HEK293 (cell line): ENCODE measurements at regions not wholly inside any gene's neighbourhood (a gene's known extent, or its start where the extent isn't known, plus 50 kb on each side); places are given as distances from the start of the nearest gene placed in this dataset.

Experiments
- HOXA7 ChIP-seq: sonication (generic); formaldehyde crosslinking; IDR thresholded peaks from 2 replicates; pipeline ENCODE4 v1.8.1; 2022; ENCODE audit warnings: missing genetic modification reagents, borderline replicate concordance
- PBX3 ChIP-seq: sonication (generic); formaldehyde crosslinking; IDR thresholded peaks from 2 replicates; pipeline ENCODE4 v1.8.1; 2022; ENCODE audit warnings: mild to moderate bottlenecking, moderate library complexity, missing genetic modification reagents
- TCF7L2 ChIP-seq: IDR thresholded peaks from 2 replicates; pipeline ENCODE4 v1.6.1; 2011; ENCODE audit warnings: low read depth, mild to moderate bottlenecking, inconsistent platforms, low read length, moderate library complexity, borderline replicate concordance
- ZBTB7A ChIP-seq: fragments of 450-650 bp; formaldehyde crosslinking; IDR thresholded peaks from 2 replicates; pipeline ENCODE4 v1.5.1; 2016; ENCODE audit warnings: low read depth, missing biosample characterization, missing genetic modification characterization
- ZNF501 ChIP-seq: fragments of 450-650 bp; formaldehyde crosslinking; IDR thresholded peaks from 2 replicates; pipeline ENCODE4 v1.5.1; 2016; ENCODE audit warnings: missing biosample characterization, missing genetic modification characterization
- ZNF510 ChIP-seq: fragments of 450-650 bp; formaldehyde crosslinking; IDR thresholded peaks from 2 replicates; pipeline ENCODE4 v1.5.1; 2018; ENCODE audit warnings: mild to moderate bottlenecking, missing genetic modification characterization, missing biosample characterization; ENCODE audit not compliant: insufficient replicate concordance
- ZNF658 ChIP-seq: fragments of 450-650 bp; formaldehyde crosslinking; IDR thresholded peaks from 2 replicates; pipeline ENCODE4; 2016; ENCODE audit warnings: missing biosample characterization, missing genetic modification characterization
- TF ChIP-seq, protein P1 (sequence below): fragments of 450-650 bp; formaldehyde crosslinking; IDR thresholded peaks from 2 replicates; pipeline ENCODE4 v1.5.1; 2016; ENCODE audit warnings: missing biosample characterization, missing genetic modification characterization
- TF ChIP-seq, protein P2 (sequence below): fragments of 450-650 bp; formaldehyde crosslinking; IDR thresholded peaks from 2 replicates; pipeline ENCODE4 v1.5.1; 2016; ENCODE audit warnings: missing biosample characterization, missing genetic modification characterization

GRCh38 chr14:22476887-22477286, 112.1 kb downstream of the DAD1 start:
- TF ChIP-seq, protein P1, sequence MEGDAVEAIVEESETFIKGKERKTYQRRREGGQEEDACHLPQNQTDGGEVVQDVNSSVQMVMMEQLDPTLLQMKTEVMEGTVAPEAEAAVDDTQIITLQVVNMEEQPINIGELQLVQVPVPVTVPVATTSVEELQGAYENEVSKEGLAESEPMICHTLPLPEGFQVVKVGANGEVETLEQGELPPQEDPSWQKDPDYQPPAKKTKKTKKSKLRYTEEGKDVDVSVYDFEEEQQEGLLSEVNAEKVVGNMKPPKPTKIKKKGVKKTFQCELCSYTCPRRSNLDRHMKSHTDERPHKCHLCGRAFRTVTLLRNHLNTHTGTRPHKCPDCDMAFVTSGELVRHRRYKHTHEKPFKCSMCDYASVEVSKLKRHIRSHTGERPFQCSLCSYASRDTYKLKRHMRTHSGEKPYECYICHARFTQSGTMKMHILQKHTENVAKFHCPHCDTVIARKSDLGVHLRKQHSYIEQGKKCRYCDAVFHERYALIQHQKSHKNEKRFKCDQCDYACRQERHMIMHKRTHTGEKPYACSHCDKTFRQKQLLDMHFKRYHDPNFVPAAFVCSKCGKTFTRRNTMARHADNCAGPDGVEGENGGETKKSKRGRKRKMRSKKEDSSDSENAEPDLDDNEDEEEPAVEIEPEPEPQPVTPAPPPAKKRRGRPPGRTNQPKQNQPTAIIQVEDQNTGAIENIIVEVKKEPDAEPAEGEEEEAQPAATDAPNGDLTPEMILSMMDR (tag by site-specific recombination), result no peak
- TF ChIP-seq PBX3 (CRISPR knock-in tag) (no peak), ZNF501 (tag by site-specific recombination) (no peak), TCF7L2 (no peak), ZNF658 (tag by site-specific recombination) (no peak), ZNF510 (tag by site-specific recombination) (no peak), ZBTB7A (tag by site-specific recombination) (no peak), HOXA7 (CRISPR knock-in tag) (no peak)
- TF ChIP-seq, protein P2, sequence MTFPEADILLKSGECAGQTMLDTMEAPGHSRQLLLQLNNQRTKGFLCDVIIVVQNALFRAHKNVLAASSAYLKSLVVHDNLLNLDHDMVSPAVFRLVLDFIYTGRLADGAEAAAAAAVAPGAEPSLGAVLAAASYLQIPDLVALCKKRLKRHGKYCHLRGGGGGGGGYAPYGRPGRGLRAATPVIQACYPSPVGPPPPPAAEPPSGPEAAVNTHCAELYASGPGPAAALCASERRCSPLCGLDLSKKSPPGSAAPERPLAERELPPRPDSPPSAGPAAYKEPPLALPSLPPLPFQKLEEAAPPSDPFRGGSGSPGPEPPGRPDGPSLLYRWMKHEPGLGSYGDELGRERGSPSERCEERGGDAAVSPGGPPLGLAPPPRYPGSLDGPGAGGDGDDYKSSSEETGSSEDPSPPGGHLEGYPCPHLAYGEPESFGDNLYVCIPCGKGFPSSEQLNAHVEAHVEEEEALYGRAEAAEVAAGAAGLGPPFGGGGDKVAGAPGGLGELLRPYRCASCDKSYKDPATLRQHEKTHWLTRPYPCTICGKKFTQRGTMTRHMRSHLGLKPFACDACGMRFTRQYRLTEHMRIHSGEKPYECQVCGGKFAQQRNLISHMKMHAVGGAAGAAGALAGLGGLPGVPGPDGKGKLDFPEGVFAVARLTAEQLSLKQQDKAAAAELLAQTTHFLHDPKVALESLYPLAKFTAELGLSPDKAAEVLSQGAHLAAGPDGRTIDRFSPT, result no peak
